Stimulated activated naive CD4-positive, alpha-beta T cell treated with Interleukin-2 at 50 U/mL for 16 hours (primary cell): ENCODE measurements at regions not wholly inside any gene's neighbourhood (a gene's known extent, or its start where the extent isn't known, plus 50 kb on each side); places are given as distances from the start of the nearest gene placed in this dataset.

Source experiments
- DNase-seq: peaks from one replicate; lab custom pipeline; 2025; lab: John Stamatoyannopoulos, UW

DNA sequence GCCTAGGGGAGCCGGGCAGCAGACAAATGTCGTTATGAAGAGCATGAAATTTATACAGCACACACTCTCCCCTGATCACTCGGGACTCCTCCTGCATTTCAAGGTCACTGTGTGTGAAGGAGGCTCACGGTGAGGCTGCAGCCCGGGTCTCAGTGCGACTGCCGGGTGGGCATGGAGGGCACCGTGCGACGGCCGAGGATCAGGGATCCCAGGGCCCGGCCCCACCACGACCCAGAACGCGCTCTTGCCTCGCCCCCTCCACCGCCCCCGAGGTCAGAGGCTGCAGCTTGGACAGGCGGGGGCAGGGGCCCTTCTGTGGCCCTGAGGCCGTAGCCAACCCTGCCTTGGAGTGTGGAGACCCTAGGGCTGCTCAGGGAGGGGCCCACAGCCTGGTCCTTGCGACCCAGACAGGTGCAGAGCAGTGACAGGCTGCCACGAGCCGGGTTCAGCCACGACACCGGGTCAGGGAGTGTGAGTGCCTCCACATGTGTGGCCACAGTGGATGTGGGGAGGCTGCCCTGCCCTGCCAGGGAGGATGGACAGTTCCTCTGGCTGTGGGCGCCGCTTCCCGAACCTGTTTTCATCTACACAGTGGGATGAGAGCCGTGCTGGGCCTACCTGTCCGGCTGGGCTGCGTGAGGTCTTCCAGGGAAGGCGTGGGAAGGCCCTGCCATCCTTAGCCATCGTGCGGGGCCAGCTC is 89.3 kb upstream of the NKX1-1 start:
- no peak for DNase-seq

DNA sequence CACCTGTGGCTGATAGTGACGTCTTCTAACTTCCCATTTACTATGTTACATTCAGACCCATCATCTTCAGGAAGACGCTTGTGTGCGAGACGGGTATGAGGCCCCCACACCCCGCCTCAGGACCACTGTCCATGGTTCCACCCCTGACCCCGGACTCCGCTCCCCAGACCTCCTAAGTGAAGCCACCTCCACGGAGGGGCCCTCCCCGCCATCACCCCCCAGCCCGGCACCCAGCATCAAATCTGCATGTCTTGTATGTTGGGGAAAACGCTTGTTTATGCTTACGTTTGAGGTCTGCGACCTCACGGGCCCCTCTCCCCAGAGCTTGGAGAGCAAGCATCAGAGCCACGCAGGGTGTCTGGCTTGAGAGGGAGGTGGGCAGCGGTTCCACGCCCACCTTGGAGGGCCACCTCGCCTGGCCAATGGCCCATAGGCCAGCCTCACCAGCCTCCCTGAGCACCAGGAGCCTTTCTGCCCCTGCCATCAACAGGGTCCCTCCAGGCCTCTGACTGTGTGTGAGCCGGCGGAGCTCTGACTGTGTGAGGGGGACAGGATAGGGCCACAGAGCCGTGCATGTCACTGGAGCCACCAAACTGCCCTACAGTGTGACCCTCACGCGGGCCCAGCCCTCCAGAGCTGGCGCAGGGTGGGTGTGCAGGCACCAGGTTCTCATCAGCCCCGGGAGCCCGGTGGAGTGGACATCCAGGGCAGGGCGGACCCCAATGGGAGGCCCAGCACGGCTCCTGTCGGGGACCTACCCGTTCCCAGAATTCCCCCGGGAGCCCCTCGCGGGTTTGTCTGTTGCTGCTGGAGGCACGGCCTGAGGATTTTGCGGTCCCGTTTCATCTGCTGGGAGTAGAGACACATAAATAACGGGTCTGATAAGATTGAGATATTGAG is 88.4 kb upstream of the NKX1-1 start:
- DNase-seq = no peak

DNA sequence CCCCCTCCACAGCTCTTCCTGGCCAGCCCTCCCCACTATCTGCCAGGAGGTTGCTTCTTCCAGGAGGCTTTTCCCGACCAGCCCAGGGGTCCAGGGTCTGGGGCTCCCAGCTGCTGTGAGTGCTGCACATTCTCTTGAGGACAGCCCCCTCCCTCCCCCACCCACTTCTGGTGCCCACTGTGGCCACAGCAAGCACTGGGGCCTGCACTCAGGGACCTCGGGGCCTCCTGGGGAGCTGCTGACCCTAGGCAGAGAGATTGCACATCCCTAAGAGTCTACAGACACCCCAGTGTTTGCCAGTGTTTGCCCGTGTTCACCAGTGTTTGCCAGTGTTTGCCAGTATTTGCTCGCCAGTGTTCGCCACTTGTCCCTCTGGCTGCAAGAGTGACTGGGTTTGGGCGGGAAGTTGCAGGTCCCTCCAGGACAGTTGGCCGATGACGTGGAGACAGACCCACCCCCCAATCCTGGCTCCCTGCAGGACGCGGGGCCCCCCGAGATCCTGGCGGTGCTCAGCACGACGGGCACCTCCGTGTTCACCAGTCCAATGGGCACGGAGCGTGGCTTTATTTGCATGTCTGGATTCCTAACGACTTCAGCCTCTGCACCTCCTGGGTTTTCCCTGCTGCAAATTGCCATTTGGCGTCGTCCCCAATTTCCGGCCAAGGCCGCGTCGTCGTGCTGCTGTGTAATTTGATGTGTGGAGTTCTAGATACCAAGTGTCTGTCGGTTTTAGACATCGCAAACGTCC is 87.5 kb upstream of the NKX1-1 start:
- DNase-seq = no peak

DNA sequence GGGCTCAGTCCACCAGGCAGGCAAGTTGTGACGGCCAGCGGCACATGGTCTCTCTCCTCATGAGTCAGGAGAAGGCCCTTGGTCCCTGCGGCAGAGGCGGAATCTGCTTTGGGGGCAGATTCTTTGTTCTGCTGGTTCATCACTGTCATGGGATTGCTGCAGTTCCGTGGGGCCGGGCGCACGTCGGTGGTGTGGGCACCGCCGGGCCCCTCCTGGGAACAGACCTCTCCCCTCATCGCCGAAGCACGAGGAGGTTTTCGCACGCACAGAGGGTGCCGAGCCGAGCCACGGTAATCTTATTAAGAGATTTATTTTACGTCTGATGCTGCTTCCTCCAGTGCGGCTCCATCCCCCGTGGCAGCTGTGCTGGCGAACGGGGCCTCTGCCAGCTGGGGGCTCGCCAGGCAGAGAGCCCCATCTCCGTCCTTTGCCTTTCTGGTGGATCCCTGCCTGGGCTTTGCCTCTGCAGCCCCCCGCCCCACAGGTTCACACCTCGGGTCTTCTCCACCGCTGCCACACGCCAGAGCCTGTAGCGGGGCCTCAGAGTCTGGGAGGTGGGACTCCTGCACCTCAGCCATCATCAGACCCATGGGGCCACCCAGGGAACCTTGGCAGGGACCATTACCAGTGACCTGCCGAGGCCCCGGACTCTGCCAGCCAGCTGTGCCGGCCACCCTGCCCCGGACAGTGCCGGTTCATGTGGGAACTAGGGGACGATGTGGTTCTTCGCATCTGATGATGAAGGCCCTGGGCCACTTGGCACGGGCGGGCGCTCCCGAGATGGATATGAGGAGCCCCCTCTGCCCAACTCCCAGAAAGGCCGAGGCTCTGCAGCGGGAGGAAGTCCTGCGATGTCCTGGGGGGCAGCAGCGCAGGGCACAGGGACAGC is 86.7 kb upstream of the NKX1-1 start:
- no peak for DNase-seq

DNA sequence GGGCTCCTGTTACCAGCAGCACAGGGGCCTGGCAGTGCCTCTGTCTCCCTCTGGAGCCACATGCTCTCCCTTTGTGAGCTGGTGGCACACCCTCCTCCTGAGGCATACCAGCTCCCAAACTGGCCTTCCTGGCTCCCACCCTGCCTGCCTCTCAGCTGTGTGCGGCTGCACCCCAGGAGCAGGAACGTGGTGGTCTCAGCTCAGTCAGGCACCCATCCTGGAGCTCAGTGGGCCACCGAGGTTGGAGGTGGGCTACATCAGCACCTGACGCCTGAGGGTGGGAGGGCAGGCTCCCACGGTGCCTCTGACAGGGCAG is 85.9 kb upstream of the NKX1-1 start:
- DNase-seq = no peak

DNA sequence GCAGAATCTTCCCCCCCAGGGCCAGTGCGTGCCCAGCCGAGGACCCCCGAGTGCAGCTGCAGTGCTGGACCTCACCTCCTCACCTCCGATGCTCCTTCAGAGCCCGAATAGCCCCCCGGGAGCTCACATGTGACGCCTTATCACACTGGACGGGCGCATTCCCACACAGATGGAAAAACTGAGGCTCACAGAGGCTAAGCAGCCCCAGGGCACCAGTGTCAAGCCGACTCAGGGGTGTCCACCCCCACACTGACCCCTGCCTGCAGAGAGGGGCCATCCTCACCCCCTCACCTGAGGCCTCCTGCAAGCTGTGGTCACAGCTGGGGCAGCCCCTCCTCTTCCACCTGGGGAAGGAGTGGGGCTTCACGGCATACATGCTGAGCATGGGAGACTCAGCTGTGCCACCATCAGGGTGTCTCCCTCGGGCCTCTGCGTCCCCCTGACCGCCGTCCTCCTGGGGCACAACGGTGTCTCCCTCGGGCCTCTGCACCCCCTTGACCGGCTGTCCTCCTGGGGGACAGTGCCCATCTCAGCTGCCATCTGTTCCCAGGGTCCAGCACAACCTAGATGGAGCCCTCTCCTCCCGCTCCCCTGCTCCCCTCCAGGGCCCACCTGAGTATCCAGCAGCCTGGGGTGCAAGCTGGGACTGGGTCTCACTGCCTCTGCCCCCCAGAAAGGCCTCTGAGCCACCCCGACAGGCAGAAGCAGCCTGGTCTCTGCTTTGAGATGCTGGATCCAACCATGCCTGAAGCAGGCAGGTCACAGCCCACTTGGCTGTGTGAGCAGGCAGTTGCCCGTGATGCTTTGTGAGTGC is 85.3 kb upstream of the NKX1-1 start:
- no peak for DNase-seq

DNA sequence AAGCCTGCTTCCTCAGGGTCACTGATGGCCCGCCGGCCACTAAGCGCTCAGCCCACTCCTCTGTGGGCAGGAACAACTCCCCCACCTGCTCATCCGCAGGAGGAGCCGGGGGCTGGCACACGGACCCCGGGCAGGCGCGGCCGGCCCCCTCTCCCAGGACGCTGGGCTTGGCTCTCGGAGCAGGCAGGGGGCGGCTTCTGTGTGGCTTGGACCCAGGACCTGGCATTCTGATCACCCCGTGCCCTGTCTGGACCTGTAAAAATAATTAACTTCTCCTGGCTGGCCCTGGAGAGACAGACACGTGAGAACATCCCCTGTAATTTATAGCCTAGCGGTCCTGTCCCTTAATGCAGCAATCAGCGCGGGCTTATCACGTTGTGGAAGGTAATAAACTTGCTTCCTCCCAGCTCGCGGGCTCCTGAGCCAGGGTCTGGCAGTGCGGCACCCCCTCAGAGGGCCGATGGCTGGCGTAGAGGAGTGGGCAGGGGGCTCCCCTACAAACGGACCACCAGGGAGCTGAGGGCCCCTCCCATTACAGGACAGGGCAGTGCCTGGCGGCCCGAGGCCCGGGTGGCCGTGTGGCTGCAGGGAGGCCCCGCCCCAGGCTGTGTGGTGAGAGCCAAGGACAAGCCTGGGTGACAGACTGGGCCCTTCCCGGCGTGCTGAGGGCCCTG is 84.5 kb upstream of the NKX1-1 start:
- no peak for DNase-seq

DNA sequence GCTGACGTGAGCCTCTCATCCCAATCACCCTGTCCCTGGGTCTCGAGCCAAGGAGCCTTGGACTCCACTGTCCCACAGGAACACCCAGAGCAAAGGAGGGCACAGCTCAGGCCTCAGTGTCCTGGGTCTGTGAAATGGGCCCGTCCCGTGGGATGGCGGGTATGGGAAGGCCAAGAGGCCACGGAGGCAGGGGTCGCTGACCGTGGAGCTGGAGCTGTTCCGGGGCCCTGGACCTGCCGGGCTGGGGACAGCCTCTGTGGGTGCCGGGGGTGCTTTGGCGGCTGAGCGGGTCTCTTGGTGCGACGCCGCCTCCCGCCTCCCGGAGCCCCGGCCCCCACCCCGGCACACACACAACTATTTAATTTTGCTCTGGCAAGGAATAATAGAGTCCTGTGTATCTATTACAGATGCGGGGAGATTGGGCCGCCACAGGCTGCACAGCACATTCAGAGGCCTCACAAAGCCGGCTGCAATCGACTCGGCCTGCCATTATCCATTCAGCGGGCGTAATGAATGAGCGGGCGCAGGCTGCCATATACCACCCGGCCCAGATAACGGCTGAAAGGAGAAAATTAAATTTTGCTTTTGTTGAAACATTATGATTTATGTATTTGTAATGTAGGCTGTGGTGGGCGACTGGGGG is 83.9 kb upstream of the NKX1-1 start:
- DNase-seq = no peak

DNA sequence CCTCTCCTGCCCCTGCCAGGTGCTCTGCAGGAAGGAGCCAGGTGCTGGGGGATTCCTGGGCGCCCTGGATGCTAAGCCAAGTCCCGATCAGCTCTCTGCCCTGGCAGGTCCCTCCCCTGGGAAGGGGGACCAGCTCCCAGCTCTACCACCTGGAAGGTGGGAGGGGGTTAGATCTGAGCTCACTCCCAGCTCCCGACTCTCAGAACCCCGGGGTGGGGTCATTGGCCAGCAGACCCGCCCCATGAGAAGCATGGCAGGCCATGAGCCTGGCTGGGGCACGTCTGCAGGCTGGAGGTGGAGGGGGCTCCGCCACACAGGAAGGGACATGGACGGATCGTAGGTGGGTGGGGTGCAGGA is 83.4 kb upstream of the NKX1-1 start:
- DNase-seq = no peak

DNA sequence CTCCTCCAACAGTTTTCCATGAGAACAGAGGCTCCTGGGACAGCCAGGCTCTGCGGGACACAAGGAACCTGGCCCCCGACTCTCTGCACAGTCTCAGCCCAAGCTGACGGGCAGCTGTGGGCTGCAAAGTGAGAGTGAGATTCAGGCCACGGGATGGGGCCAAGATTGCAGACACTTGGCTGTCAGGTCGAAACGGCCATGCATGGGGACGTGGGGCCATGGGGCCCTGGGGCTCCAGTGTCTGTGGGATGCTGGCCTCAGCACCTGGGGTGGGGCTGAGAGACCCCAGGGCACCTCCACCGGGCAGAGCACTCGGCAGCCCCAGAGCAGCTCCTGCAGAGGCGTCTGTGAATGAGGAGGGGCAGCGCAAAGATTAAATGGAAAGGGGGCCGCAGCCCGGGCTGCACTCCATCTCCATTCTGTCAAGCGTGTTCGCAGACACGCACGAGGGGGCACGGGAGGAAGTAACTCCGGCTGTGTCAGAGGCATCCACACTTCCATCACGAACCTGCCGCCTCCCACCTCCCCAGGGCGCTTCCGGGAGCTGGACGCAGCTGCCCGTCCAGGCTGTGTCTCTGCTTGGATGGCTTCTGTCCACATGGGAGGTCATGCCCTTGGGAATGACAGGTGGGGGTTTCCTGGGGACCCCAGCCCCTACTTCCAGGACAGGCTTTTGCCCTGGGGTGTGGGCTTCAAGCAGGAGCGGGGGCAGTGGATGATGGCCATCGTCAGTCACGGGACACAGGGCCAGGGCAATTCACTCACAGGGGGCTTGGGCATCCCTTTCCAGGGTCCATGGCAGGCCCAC is 82.8 kb upstream of the NKX1-1 start:
- no peak for DNase-seq

DNA sequence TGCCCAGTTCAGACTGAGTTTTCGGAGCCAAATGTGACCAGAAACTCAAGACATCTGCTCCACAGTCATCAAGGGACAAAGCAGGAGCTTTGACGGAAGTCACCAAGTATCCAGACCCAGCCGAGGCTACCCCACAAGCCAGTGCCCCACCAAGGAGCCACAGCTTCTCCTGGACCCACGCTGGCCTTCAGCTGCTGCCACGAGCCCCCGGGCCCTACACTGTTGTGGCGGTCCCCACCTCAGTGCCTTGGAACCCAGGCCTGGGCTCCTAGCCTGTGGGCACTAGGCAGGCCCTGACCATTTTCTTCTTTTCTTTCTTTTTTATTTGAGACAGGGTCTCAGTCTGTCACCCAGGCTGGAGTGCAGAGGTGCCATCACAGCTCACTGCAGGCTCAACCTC is 82.1 kb upstream of the NKX1-1 start:
- DNase-seq = no peak

DNA sequence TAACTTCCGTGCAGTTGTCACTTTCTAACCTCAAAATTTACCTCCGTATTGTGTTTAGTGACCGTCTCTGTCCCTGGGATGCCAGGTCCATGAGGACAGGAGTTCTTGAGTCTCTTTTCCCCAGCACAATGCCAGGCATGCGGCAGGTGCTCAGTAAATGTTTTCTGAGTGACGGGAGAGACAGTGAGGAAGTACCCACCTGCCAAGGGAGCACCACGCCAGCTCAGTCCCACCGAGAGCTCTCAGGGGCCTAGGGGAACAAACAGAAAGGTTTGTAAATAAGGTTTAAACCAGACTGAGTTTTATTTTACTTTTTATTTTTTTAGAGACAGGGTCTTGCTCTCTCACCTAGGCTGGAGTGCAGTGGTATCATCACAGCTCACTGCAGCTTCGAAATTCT is 81.5 kb upstream of the NKX1-1 start:
- no peak for DNase-seq

DNA sequence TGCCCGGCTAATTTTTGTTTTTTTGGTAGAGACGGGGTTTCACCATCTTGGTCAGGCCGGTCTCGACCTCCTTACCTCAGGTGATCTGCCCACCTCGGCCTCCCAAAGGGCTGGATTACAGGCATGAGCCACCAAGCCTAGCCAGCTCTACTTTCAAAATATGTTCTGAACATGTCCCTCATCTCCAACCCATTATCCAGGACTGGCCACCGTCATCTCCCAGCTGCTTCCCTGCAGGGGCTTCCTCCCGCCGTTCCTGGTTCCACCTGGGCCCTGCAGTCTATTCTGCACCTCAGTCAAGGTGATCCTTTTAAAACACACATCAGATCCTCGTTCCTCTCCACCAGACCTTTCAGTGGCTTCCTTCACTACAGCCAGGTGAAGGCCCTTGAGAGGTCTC is 80.9 kb upstream of the NKX1-1 start:
- no peak for DNase-seq

DNA sequence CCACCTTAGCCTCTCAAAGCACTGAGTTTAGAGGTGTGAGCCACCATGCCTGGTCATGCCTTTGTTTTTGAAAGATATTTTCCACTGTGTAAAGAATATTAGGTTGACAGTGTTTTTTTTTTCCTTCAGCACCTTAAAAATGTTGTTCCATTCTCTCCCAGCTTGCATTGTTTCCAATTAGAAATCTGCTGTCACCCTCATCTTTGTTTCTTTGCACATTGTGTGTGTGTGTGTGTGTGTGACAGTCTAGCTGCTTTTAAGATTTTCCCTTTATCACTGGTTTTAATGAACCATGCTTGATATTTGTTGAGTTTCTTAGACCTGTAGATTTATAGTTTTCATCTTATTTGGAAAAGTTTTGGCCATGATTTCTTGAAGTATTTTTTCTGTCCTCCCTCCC is 79.0 kb upstream of the NKX1-1 start:
- no peak for DNase-seq

DNA sequence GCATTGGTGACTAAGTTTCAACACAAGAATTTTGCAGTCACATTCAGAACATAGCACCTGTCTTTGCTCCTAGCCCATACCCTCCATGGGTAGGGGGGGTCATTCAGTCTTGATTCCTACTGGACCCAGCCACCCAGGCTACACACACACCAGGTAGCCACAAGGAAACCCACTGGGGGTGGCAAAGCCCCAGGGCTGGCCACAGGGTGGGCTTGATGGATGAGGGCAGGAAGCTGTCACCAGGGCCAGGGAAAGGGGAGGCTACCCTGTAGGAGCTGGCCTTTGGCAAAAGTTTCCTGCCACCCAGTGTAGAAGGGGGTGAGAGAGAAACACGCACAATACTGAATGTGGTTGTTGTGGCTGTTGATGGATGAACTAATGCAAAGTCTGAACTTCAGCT is 74.5 kb upstream of the NKX1-1 start:
- DNase-seq = no peak

DNA sequence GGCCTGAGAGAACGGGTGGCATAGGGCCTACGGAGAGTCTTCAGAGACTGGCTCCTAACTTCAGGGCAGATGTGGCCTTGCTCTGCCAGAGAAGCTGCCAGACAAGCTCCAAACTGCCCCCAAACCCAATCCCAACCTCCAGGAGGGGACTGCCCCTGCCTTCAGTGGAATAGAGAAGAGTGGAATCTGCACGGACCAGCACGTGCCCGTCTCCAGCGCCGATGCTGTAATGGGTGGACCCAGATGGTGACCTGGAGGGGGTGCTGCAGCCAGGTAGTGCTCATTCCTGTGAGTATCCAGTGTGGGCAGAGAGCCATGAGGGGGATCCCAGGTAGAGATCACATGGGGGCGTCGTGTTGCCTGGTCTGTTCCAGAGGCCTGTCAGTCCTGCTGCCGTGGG is 73.2 kb upstream of the NKX1-1 start:
- no peak for DNase-seq

DNA sequence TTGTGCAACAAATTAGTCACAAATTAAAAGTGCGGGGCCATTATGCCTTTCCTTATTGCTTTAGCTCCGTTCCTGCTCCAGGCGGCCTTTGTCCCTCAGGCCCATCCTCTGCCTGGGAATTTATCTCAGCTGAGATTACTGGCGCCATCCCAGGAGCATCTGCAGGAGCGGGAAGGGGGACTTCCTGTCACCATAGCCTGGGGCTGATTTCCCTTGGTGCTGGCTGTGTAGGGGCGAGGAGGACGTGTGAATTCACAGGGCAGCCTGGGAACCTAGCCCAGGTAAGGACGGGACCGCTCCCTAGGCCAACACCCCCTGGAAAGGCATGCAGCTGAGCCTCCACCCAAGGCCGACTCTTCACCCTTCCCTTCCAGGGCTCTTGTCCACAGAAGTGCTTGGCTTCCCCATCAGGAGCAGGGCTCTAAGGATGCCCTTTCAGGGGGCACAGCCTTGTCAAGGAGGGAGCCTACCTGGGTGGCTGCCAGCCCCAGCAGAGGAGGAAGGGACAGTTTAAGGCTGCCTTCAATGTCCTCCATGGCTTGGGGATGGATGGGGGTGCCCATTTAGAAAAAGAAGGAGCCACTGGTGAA is 72.6 kb upstream of the NKX1-1 start:
- DNase-seq = no peak

DNA sequence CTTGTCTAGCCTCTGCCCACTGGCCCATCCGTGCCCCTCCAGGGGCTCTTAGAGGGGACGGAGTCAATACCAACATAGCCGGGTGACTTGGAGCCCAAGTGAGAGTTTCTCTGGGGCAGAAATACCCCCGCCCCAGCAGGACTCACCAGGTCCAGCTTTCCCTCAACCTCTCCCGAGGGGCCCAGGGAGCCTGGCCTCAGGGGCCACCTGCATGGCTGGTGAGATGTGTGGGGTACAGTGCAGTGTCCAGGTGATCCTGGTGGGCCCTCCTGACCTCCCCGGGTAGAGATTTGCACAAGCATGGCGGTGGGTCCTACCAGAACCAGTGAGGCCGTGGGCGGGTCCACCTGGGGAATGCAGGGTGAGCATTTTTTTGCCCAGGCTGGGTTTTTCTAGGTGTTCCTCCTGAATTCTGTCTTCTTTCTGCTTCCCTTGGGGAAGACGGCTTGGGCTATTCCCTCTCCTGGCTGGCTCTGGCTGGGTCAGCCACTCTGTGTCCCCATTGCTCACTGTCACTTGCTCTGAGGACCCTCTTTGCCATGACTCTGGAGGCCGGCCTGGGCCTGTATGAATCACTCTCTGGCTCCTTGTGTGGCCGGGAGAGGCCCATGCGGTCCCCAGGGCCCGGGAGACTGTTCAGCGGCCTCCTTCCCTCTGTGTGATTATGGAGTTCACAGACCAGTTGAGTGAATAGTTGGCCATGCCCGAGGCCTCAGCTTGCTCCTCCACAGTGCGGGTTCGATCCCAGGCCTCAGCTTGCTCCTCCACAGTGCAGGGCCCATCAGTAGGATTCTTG is 71.0 kb upstream of the NKX1-1 start:
- no peak for DNase-seq
